Muscle layer of duodenum (tissue), 2 donors: ENCODE measurements at regions not wholly inside any gene's neighbourhood (a gene's known extent, or its start where the extent isn't known, plus 50 kb on each side); places are given as distances from the start of the nearest gene placed in this dataset.
"Not testable (repeated sequence)": the region's sequence is repeated elsewhere in the genome, so short reads cannot be mapped to it uniquely, and the experiment has no call there.

Source experiments
- H3K27ac ChIP-seq: one replicate; pipeline ENCODE4 v1.7.0; 2013; ENCODE audit warnings: mild to moderate bottlenecking, low read length
- H3K27me3 ChIP-seq: one replicate; pipeline ENCODE4 v1.7.0; 2013; ENCODE audit warnings: low read depth, mild to moderate bottlenecking, control low read depth, low read length
- H3K36me3 ChIP-seq, 2 donors: one replicate each; pipeline ENCODE4 v1.7.0; 2013; ENCODE audit warnings: low read length in 2 of 2, control low read depth in 1 of 2, mild to moderate bottlenecking in 1 of 2; ENCODE audit not compliant: insufficient read depth in 2 of 2, control insufficient read depth in 1 of 2
- H3K4me1 ChIP-seq, 2 donors: one replicate each; pipeline ENCODE4 v1.7.0; 2013; ENCODE audit warnings: low read length in 2 of 2, mild to moderate bottlenecking in 2 of 2, control low read depth in 1 of 2, moderate library complexity in 1 of 2; ENCODE audit not compliant: insufficient read depth in 2 of 2, control insufficient read depth in 1 of 2
- H3K4me3 ChIP-seq, 2 donors: one replicate each; pipeline ENCODE4 v1.7.0; 2013; ENCODE audit warnings: low read length in 2 of 2, low read depth in 1 of 2, mild to moderate bottlenecking in 1 of 2
- H3K9me3 ChIP-seq, 2 donors: one replicate each; pipeline ENCODE4 v1.7.0; 2013; ENCODE audit warnings: low read length in 2 of 2, control low read depth in 1 of 2, mild to moderate bottlenecking in 1 of 2; ENCODE audit not compliant: control insufficient read depth in 1 of 2
- donor health status: healthy.

DNA sequence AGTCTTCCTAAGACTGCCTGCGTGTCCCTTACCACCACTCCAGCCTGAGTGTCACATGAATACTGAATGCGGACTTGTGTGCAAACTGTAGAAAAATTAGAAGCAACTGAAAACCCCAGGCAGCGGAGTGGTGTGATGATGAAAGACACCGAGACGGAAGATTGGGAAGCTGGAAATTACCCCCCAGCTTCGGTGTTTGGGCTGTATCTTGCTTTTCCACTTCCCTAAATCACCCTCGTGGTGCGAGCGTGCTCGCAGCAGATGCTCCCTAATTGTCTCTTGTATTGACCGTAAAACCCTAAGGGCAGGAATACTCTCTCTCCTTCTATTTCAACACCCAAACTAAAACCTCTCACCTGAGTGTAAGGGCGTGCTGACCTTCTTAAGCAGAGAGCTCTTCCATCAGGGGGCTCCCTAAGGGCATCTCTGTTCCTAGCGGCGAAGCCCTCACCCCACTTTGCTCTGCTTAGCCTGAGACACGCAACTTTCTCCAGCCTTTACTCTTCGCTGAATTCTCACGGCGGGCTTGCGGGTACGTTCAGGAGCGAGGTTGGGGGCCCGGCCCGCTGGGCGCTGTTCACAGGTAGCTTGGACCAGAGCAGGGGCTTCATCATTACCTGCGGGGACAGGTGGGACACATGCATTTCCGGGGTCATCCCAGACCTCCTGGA, 62.4 kb downstream of the CRYBB2 start:
- peaks cover 30% of the 10 kb centered on the region for H3K27me3 ChIP-seq
- peaks cover 0 to 16% of the 10 kb centered on the region in 2 donors for H3K4me1 ChIP-seq

DNA sequence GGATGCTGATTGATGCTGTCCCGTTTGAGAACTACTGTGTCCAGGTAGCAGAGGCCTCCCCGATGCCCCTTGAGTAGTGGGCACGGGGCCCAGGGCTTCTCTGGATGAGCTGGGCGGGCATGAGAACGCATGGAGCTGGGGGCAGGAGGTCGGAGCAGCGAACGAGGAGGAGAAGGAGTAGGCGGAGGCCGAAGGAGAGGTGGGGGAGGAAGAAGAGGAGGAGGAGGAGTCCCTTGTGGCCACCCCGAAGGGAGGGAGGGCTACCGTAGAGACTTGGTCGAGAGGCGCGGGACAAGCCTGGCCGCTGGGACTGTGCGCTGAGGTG, 62.9 kb downstream of the CRYBB2 start:
- Histone ChIP-seq H3K27ac (no peak overlapping the region), H3K4me3 (no peak overlapping the region), H3K4me1 (peaks cover 0 to 16% of the 10 kb centered on the region in 2 donors), H3K9me3 (no peaks in the 10 kb centered on the region), H3K36me3 (no peaks in the 10 kb centered on the region), H3K27me3 (peaks cover 30% of the 10 kb centered on the region)

More for the DNA sequence above, 62.4 kb downstream of the CRYBB2 start:
- H3K27ac ChIP-seq = no peak overlapping the region
- no peak overlapping the region for H3K4me3 ChIP-seq
- H3K9me3 ChIP-seq = no peaks in the 10 kb centered on the region
- H3K36me3 ChIP-seq = no peaks in the 10 kb centered on the region

DNA sequence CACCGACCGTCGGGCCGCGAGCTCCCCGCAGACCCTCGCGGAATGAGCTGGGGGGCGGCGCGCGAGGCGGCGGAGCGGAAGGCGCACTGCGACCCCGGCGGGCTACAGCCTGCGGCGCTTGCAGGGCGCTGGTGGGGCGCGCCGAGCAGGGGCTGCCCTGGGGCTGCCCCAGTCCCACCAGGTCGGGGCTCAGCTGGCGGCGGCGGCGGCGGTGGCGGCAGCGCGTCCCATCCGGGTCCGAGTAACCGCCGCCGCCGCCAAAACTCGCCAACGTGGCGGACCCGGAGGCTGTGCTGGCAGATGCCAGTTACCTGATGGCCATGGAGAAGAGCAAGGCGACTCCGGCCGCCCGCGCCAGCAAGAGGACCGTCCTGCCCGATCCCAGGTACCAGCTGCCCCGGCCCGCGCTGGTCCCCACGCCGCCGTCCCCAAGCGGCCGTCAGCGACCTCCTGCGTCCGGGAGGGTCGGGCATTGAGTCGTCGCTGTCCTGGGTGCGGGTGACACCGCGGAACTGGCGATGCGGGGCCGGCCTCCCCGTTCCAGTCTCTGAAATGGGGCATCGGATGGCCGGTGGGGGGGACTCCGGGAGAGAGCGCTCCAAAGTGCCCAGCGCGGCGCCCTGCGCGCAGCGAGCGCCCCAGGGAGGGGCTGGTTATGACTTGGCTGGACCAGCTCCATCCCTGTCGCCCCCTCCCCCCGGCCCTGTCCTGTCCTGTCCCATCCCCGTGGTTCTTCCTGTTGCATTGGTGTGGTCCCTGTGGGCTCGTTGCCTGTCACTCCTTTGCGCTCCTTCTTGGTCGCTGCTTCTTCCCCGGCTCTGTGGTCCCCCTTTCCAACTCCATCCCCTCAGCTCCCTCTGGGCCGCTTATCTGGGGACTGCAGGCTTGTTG, 63.5 kb downstream of the CRYBB2 start:
- Histone ChIP-seq H3K27me3 (peaks cover 30% of the 10 kb centered on the region), H3K36me3 (no peaks in the 10 kb centered on the region), H3K27ac (no peak overlapping the region), H3K4me1 (peaks cover 0 to 16% of the 10 kb centered on the region in 2 donors), H3K9me3 (no peaks in the 10 kb centered on the region), H3K4me3 (peak overlapping the region in 1 of 2 donors; percentile 17)

DNA sequence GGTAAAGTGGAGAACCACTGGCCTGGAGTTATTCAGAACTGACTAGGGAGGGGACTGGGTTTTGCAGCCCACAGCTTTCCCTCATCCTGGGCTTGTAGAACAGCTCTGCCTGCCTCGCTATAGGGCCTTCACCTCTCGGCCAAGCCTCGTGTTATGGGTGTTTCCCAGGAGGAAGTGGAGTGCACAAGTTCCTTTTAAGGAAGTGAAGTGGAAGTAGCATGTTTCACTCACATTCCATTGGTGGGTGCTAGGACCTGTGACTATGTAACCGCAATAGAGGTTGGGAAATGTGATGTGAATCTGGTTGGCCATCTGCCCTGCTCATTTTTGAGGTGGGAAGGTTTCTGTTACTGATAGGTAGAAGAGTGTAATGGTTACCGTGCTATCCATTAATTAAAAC, 69.0 kb downstream of the CRYBB2 start:
- not testable (repeated sequence) for H3K9me3 ChIP-seq, H3K27ac ChIP-seq, H3K4me1 ChIP-seq, H3K36me3 ChIP-seq, H3K4me3 ChIP-seq, H3K27me3 ChIP-seq

DNA sequence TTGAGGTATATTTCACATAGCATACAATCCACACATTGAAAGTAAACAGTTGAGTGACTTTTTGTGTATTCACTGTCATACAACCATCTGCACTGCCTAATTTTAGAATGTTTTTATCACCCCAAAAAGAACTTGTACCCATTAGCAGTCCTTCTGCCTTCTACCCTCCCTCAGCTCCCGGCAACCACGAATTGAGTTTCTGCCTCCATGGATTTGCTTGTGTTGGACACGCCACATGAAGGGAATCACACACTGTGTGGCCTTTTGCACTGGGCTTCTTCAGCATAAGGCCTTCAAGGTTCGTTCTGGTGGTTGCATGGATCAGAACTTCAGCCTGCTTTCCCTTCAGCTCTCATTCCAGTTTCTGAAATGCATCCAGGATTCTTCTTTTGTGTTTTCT, 82.5 kb downstream of the CRYBB2 start:
- H3K27me3 ChIP-seq, H3K4me3 ChIP-seq, H3K9me3 ChIP-seq, H3K4me1 ChIP-seq, H3K36me3 ChIP-seq, H3K27ac ChIP-seq: not testable (repeated sequence)

DNA sequence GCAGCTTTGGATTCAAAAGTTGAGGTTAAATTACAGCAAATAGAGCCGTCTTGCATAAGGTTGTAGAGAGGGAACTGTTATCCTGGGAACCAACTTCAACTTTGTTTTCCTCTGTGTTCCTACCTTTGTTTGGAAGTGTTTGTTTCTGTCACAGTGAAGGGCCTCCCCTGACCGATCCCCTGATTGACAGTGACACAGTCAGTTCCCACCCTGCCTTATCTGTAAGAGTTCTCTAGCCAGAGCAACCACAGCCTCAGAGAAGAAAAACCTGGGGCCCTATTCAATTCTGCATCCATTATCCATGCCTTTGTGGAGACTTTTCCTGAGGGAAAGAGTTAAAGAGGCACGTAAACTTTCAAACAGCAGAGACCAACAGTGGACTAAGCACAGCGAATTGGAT, 90.1 kb downstream of the CRYBB2 start:
- H3K27me3 ChIP-seq, H3K27ac ChIP-seq, H3K36me3 ChIP-seq, H3K9me3 ChIP-seq, H3K4me1 ChIP-seq, H3K4me3 ChIP-seq: not testable (repeated sequence)

DNA sequence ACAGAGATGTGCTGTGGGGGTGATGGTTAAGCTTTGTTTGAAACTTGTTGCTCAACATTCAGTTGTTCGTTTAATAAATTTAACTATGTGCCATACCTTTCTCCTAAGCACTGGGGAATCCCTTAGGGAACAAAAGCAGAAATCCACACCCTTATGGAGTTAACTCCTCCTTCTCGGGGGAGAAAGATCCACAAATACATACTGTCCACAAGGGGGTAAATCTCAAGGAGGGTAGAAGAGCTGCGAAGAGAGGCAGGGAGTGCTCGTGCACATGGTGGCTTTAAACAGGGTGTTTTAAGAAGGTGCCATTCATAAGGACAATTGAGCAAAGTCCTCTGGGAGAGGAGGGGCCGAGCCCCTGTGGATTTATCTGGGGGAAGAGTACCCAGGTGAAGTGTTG, 92.5 kb downstream of the CRYBB2 start:
- not testable (repeated sequence) for H3K4me1 ChIP-seq, H3K27ac ChIP-seq, H3K36me3 ChIP-seq, H3K4me3 ChIP-seq, H3K27me3 ChIP-seq, H3K9me3 ChIP-seq

DNA sequence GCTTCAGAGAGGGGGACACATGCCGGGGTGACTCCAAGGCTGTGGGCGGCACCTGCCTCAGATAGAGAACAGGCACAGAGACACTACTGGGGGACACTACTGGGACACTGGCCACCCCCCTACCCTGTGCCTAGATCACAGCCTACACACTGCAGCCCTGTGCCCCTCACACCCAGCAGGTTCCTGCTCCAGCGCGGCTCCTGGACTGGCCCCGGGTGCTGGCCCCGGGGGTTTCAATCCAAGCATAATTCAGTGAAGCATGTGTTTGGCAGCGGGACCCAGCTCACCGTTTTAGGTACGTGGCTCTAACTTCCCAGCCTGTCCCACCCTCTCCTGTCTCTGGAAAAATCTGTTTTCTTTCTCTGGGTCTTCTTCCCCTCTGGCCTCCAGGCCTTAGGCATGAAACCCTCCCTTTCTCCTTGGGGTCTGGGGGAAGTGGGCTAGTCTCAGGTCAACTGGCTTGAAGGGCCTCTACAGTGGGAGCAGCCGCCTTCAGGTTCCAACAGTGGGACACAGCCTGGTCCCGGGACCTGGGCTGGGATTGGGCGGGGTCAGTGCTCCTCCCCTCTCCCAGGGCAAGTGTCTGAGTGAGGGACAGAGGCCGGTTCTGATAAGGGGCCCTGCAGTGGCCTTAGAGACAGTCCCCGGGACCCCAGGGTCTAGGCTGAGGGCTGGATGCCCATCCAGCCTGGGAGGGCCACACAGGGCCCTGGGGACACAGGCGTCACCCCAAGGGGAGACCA, 98.8 kb downstream of the CRYBB2 start:
- Histone ChIP-seq H3K9me3 (no peaks in the 10 kb centered on the region), H3K27me3 (no peaks in the 10 kb centered on the region), H3K27ac (no peak overlapping the region), H3K36me3 (no peaks in the 10 kb centered on the region), H3K4me3 (no peak overlapping the region), H3K4me1 (no peaks in the 10 kb centered on the region)

DNA sequence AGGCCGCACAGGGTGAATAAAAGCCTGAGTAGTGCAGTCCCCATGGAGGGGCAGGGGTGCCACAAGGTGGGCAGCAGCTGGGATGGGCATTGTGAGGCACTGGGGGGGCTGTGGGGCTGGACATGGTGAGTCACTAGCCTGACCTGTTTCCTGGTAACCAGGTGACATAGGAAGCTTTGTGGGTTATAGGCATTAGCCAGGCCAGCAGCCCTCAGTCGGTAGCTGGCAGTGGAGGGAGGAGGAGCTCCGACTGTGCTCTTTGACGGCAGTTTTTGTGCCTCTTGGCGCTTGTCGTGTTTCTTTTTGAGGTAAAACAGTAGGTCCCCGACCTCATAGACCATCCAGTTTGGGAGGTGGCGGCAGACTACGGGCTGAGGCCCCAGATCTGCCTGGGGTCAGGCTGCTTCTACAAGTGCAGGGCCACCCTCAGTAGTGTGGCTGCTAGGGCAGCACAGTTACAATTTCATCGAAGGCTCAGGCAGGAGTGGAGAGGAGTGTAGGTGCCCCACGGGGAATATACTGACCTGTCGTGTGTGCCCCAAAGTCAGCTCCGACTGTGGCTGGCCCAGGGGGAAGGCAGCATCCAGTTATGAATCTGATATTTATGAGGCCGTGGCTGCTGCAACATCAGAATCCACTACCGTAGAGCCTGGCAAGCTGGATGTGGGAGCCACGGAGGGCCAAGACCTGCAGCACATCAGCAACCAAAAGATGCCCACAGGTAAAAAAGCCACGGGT, 107.7 kb downstream of the CRYBB2 start:
- no peaks in the 10 kb centered on the region for H3K36me3 ChIP-seq
- no peaks in the 10 kb centered on the region for H3K27me3 ChIP-seq
- no peaks in the 10 kb centered on the region for H3K4me1 ChIP-seq
- H3K27ac ChIP-seq = no peak overlapping the region
- no peaks in the 10 kb centered on the region for H3K9me3 ChIP-seq
- H3K4me3 ChIP-seq = no peak overlapping the region

DNA sequence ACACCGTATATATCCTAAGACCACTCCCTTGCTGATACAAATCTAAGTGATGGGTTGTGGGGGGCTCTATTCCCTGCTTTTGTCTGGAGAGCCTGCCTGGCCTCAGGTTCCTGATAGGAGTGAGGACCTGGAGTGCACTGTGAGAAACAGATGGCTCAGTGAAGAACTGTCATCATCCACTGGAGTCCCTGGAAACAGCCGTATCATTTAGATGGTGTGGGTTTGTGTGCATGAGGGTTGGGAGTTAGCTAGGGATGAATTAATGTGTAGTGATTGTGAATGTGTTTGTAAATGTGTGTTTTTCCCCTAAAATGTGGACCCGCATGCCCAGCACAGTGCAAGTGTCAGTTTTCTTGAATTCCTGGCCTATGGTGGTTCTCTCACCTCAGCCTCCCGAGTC, 111.6 kb downstream of the CRYBB2 start:
- Histone ChIP-seq H3K27ac (no peak overlapping the region), H3K4me3 (no peak overlapping the region), H3K4me1 (no peaks in the 10 kb centered on the region), H3K27me3 (no peaks in the 10 kb centered on the region), H3K9me3 (peaks cover 0 to 14% of the 10 kb centered on the region in 2 donors), H3K36me3 (no peaks in the 10 kb centered on the region)

DNA sequence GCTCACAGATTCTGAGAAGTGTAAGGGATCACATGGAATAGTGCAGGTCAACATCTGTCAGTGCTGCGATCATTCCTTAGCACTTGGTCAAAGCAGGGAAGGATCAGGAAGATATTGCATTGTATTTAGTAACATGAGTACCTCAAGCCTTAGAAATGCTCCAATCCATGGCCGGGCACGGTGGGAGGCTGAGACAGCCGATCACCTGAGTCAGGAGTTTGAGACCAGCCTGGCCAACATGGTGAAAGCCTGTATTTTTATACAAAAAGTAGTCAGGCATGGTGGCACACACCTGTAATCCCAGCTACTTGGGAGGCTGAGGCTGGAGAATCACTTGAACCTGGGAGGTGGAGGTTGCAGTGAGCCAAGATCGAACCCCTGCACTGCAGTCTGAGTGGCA, 112.5 kb downstream of the CRYBB2 start:
- not testable (repeated sequence) for H3K4me1 ChIP-seq, H3K27me3 ChIP-seq, H3K4me3 ChIP-seq, H3K27ac ChIP-seq, H3K36me3 ChIP-seq
- peaks cover 0 to 23% of the 10 kb centered on the region in 2 donors for H3K9me3 ChIP-seq
